HepG2 (cell line): ENCODE measurements at regions not wholly inside any gene's neighbourhood (a gene's known extent, or its start where the extent isn't known, plus 50 kb on each side); places are given as distances from the start of the nearest gene placed in this dataset.

Experiments used
- ATAC-seq: fragments of 200-7000 bp; cut with Tn5 transposase; 3 replicates; pipeline ENCODE4 v1.9.1; 2020; ENCODE audit warnings: mild to moderate bottlenecking, moderate library complexity
- BruUV-seq: library from RNA; stranded (reverse); fragments of 400-500 nt; replicated peaks from 2 replicates; lab custom pipeline; 2021; lab: Mats Ljungman, UMichigan
- CTCF ChIA-PET: fragments of 300-600 bp; formaldehyde crosslinking; extraction: SDS; loops from one replicate; lab custom pipeline; 2021; ENCODE audit warnings: low total read pairs, inconsistent platforms, low intra/inter-chr PET ratio; lab: Yijun Ruan, JAX
- POLR2A ChIA-PET: fragments of 350-600 bp; sonication (Branson Sonifier 250); formaldehyde crosslinking; loops from one replicate; lab custom pipeline; 2020; ENCODE audit warnings: antibody characterized with exemption, inconsistent platforms; lab: Yijun Ruan, JAX
- DNase-seq: peaks from one replicate; pipeline ENCODE4 v3.0.0-alpha.2; 2015; ENCODE audit warnings: low spot score
- FAIRE-seq: peaks from 3 replicates; lab custom pipeline; 2011; peaks lifted over from hg19 to GRCh38; lab: Jason Lieb, UNC
- H2AFZ ChIP-seq: one replicate; pipeline ENCODE4 v1.6.1; 2011; ENCODE audit warnings: low read length, inconsistent platforms
- H3K27ac ChIP-seq: fragments of 300-600 bp; 3 replicates; pipeline ENCODE4 v1.8.0; 2011; ENCODE audit warnings: mixed run types, mild to moderate bottlenecking, mixed read lengths, low read length, inconsistent platforms; ENCODE audit not compliant: insufficient read depth; ENCODE audit errors: extremely low read length
- H3K27me3 ChIP-seq, 2 experiments: fragments of 200-600 bp in 1 of 2; 2 replicates in 1 of 2; 3 replicates in 1 of 2; pipeline versions ENCODE4 v1.6.0 to v1.8.0; 2011; ENCODE audit warnings: low read length in 2 of 2, mild to moderate bottlenecking in 2 of 2, moderate library complexity in 2 of 2, inconsistent platforms in 1 of 2; ENCODE audit not compliant: insufficient read depth in 2 of 2, control insufficient read depth in 1 of 2
- H3K36me3 ChIP-seq, 2 experiments: fragments of 200-600 bp in 1 of 2; replicated peaks in 1 of 2; 2 replicates in 1 of 2; 3 replicates in 1 of 2; pipeline versions ENCODE4 v1.5.1 to v1.8.0; 2011; ENCODE audit warnings: low read length in 2 of 2, inconsistent platforms in 1 of 2; ENCODE audit not compliant: insufficient read depth in 2 of 2, control insufficient read depth in 1 of 2
- H3K4me1 ChIP-seq: 2 replicates; pipeline ENCODE4 v1.5.1; 2012; ENCODE audit warnings: low read length, inconsistent platforms; ENCODE audit not compliant: insufficient read depth
- H3K4me2 ChIP-seq: 2 replicates; pipeline ENCODE4 v1.6.0; 2011; ENCODE audit warnings: low read depth, low read length, inconsistent platforms
- H3K4me3 ChIP-seq, 3 experiments: fragments of 200-600 bp in 1 of 3; sonication (generic), shearing (Covaris generic) in 1 of 3; replicated peaks in 1 of 3; 2 replicates each; pipeline ENCODE4 v1.5.1; 2011 to 2016; ENCODE audit warnings: low read length in 3 of 3, inconsistent platforms in 2 of 3, low read depth in 2 of 3, mild to moderate bottlenecking in 2 of 3, control low read depth in 1 of 3, mixed read lengths in 1 of 3; ENCODE audit not compliant: insufficient read depth in 1 of 3
- H3K79me2 ChIP-seq: one replicate; pipeline ENCODE4 v1.6.1; 2011; ENCODE audit warnings: low read length, inconsistent platforms; ENCODE audit not compliant: insufficient read depth
- H3K9ac ChIP-seq: 2 replicates; pipeline ENCODE4 v1.6.0; 2011; ENCODE audit warnings: mild to moderate bottlenecking, low read depth, low read length, inconsistent platforms; ENCODE audit not compliant: insufficient read depth
- H3K9me3 ChIP-seq: 2 replicates; pipeline ENCODE4 v1.5.1; 2012; ENCODE audit warnings: mild to moderate bottlenecking, low read length
- H4K20me1 ChIP-seq: 2 replicates; pipeline ENCODE4 v1.6.0; 2011; ENCODE audit warnings: inconsistent platforms, mild to moderate bottlenecking, low read length, moderate library complexity; ENCODE audit not compliant: insufficient read depth
- BORCS8-MEF2B ChIP-seq: sonication (generic); formaldehyde crosslinking; IDR thresholded peaks from 2 replicates; pipeline ENCODE4 v1.8.0; 2022; ENCODE audit warnings: mild to moderate bottlenecking, missing genetic modification reagents
- HHEX ChIP-seq: IDR thresholded peaks from 2 replicates; pipeline ENCODE4 v1.6.1; 2016; ENCODE audit warnings: control low read depth
- PHF8 ChIP-seq: sonication (generic); formaldehyde crosslinking; IDR thresholded peaks from 2 replicates; pipeline ENCODE4 v1.5.0; 2020; ENCODE audit warnings: missing genetic modification reagents
- RELA ChIP-seq: sonication (generic); formaldehyde crosslinking; IDR thresholded peaks from 2 replicates; pipeline ENCODE4 v1.4.0; 2020; ENCODE audit warnings: missing genetic modification reagents
- ZNF10 ChIP-seq: sonication (generic); formaldehyde crosslinking; IDR thresholded peaks from 2 replicates; pipeline ENCODE4 v1.4.0; 2020; ENCODE audit warnings: mild to moderate bottlenecking, low read depth, missing genetic modification reagents, borderline replicate concordance
- ZNF235 ChIP-seq: sonication (generic); formaldehyde crosslinking; IDR thresholded peaks from 2 replicates; pipeline ENCODE4 v1.8.1; 2023; ENCODE audit warnings: mild to moderate bottlenecking, missing genetic modification reagents, borderline replicate concordance
- ZNF281 ChIP-seq: sonication (generic); formaldehyde crosslinking; IDR thresholded peaks from 2 replicates; pipeline ENCODE4 v1.4.0; 2020; ENCODE audit warnings: missing genetic modification reagents, borderline replicate concordance
- ZNF567 ChIP-seq: sonication (generic); formaldehyde crosslinking; IDR thresholded peaks from 2 replicates; pipeline ENCODE4 v1.8.1; 2023; ENCODE audit warnings: mild to moderate bottlenecking, missing genetic modification reagents, borderline replicate concordance
- ZNF574 ChIP-seq: sonication (generic); formaldehyde crosslinking; IDR thresholded peaks from 2 replicates; pipeline ENCODE4 v1.4.0; 2020; ENCODE audit warnings: missing genetic modification reagents
- ZNF709 ChIP-seq: sonication (generic); formaldehyde crosslinking; IDR thresholded peaks from 2 replicates; pipeline ENCODE4 v1.5.0; 2020; ENCODE audit warnings: mild to moderate bottlenecking, missing genetic modification reagents
- ZNF747 ChIP-seq: sonication (generic); formaldehyde crosslinking; IDR thresholded peaks from 2 replicates; pipeline ENCODE4 v1.8.1; 2023; ENCODE audit warnings: missing genetic modification reagents, mild to moderate bottlenecking, borderline replicate concordance
- ZNF780A ChIP-seq: sonication (generic); formaldehyde crosslinking; IDR thresholded peaks from 2 replicates; pipeline ENCODE4 v1.8.0; 2022; ENCODE audit warnings: mild to moderate bottlenecking, missing genetic modification reagents, moderate library complexity
- ZNF841 ChIP-seq: sonication (generic); formaldehyde crosslinking; IDR thresholded peaks from 2 replicates; pipeline ENCODE4 v1.8.1; 2023; ENCODE audit warnings: missing genetic modification reagents, borderline replicate concordance
- WGBS: methylation state at CpG from one replicate; pipeline ENCODE4 v1.1.6; 2017; ENCODE audit warnings: low lambda C conversion rate; 5-methylcytosine and 5-hydroxymethylcytosine counted together
- in situ Hi-C: cut with HindIII; loops from 2 replicates; pipeline ENCODE4 v1.10.0; 2017; ENCODE audit warnings: low pct_unique_long_range_greater_than_20kb; ENCODE audit not compliant: extremely low pct_ligation_motif_present
- intact Hi-C: fragments of 100-400 bp; cut with micrococcal nuclease; formaldehyde crosslinking; loops from one replicate; pipeline ENCODE4 v1.10.0; 2022; ENCODE audit not compliant: unreplicated experiment
- TF ChIP-seq, protein P1 (sequence below): sonication (generic); formaldehyde crosslinking; IDR thresholded peaks from 2 replicates; pipeline ENCODE4 v1.9.0; 2022; ENCODE audit warnings: missing genetic modification reagents, mild to moderate bottlenecking, borderline replicate concordance

DNA sequence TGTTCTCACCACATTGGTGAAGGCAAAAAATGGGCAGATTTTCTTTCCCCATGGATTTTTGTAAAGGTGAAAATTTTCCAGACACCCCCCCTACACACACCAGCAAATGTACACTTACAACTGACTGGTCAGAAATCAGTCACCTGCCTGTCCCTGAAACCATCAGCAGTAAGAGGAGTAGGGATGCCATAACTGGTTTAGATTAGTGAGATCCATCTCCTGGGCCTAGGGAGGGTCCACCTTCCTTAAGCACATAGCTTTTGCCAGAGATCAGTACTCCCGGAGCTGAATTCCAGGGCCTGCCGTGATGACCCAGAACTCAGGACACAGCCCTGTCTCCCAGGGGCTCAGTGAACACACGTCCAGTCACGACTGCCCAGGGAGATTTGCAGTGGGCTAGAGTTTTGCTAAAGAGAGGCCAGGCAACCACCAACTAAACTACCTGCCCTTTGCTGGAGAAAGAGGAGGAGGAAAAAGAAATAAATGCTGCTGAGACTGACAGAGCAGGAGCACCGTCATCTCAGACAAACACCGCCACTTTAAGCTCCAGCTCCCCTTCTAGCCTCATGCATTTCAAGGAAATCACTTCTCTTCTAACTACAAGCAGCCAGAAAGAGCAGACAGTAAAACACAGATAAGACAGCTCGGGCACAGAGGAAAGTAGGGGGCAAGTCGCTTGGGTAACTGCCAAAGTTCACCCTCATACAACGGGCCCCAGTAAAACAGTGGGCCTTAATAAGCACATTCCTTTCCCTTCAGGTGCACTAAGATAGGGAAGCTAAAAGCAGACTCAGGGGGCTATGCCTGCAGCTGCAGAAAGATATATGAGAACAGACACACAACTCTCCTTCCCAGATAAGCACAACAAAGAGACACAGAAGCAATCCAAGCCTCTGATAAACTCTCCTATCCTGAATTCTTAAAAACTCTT lies 82.6 kb upstream of the SPTLC3 start:
- Histone ChIP-seq H3K4me1 (peaks cover 68% of the 10 kb centered on the region), H3K27me3 (peaks cover 0 to 4% of the 10 kb centered on the region in 2 experiments; a peak in 1 of 5 replicates), H4K20me1 (no peaks in the 10 kb centered on the region), H3K9ac (peak overlapping the region; percentile 66), H3K4me3 (peak overlapping the region; percentile 56 to 79 (median 73); a peak in 4 of 6 replicates), H2AFZ (peak overlapping the region; percentile 99), H3K4me2 (peak overlapping the region; percentile 98), H3K9me3 (no peaks in the 10 kb centered on the region), H3K79me2 (no peaks in the 10 kb centered on the region), H3K36me3 (no peaks in the 10 kb centered on the region), H3K27ac (no peak overlapping the region)
- BruUV-seq = no TSS peak
- intact Hi-C loops = loop anchor here (1.0 to 5.0 kb wide), 9 partner anchors 40 to 861 kb away; partner anchors contain the start of gene NDUFAF5
- ATAC-seq = peak; percentile 18
- 24% methylated on average over 9 of the region's 9 CpGs for WGBS
- POLR2A ChIA-PET = interaction anchor here (1.0 kb wide), 1 partner anchor 41 kb away, joined by 3 read pairs; no protein-coding TSS in a partner anchor
- FAIRE-seq = no peak
- CTCF ChIA-PET = interaction anchor here (0.7 to 7.3 kb wide), 10 partner anchors 12 to 846 kb away, joined by 3 to 127 read pairs (median 8); no protein-coding TSS in a partner anchor
- in situ Hi-C loops = loop anchor here (5.0 to 25.0 kb wide), 3 partner anchors 41 to 859 kb away; partner anchors contain the start of genes ESF1 and NDUFAF5
- DNase-seq = no peak
- TF ChIP-seq ZNF574 = 0 out of 2 replicates have a peak, but pooled peaks have one; percentile 22
- TF ChIP-seq, protein P1, sequence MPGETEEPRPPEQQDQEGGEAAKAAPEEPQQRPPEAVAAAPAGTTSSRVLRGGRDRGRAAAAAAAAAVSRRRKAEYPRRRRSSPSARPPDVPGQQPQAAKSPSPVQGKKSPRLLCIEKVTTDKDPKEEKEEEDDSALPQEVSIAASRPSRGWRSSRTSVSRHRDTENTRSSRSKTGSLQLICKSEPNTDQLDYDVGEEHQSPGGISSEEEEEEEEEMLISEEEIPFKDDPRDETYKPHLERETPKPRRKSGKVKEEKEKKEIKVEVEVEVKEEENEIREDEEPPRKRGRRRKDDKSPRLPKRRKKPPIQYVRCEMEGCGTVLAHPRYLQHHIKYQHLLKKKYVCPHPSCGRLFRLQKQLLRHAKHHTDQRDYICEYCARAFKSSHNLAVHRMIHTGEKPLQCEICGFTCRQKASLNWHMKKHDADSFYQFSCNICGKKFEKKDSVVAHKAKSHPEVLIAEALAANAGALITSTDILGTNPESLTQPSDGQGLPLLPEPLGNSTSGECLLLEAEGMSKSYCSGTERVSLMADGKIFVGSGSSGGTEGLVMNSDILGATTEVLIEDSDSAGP = 0 out of 2 replicates have a peak, but pooled peaks have one; percentile 42
- no peak for TF ChIP-seq ZNF747
- peak; percentile 73; the same call in 1 of the 2 replicates for TF ChIP-seq ZNF567 (CRISPR knock-in tag)
- no peak for TF ChIP-seq BORCS8-MEF2B
- TF ChIP-seq ZNF841 (CRISPR knock-in tag) = no peak
- no peak; the same call in 1 of the 2 replicates for TF ChIP-seq PHF8
- TF ChIP-seq ZNF235 (CRISPR knock-in tag) = 0 out of 2 replicates have a peak, but pooled peaks have one; percentile 1
- no peak for TF ChIP-seq HHEX (CRISPR knock-in tag)
- peak; percentile 38; the same call in 1 of the 2 replicates for TF ChIP-seq ZNF10 (CRISPR knock-in tag)
- peak; percentile 58; the same call in 1 of the 2 replicates for TF ChIP-seq ZNF780A (CRISPR knock-in tag)
- 0 out of 2 replicates have a peak, but pooled peaks have one; percentile 36 for TF ChIP-seq ZNF709
- no peak for TF ChIP-seq ZNF281 (CRISPR knock-in tag)
- TF ChIP-seq RELA (CRISPR knock-in tag) = 0 out of 2 replicates have a peak, but pooled peaks have one; percentile 52
